BE2C (cell line): ENCODE measurements at regions not wholly inside any gene's neighbourhood (a gene's known extent, or its start where the extent isn't known, plus 50 kb on each side); places are given as distances from the start of the nearest gene placed in this dataset.

Experiments
- DNase-seq: peaks from one replicate; pipeline ENCODE4 v3.0.0-alpha.2; 2020
- H3K27me3 ChIP-seq: fragments of 250-450 bp; sonication (Bioruptor Pico); 2 replicates; pipeline ENCODE4 v1.5.1; 2020; ENCODE audit warnings: mild to moderate bottlenecking
- H3K36me3 ChIP-seq: fragments of 250-450 bp; sonication (Bioruptor Pico); 2 replicates; pipeline ENCODE4 v1.5.1; 2020; ENCODE audit warnings: mild to moderate bottlenecking
- H3K4me1 ChIP-seq: fragments of 250-450 bp; sonication (Bioruptor Pico); 2 replicates; pipeline ENCODE4 v1.5.1; 2020
- H3K4me3 ChIP-seq: 2 replicates; pipeline ENCODE4 v1.5.1; 2011; ENCODE audit warnings: low read depth, low read length
- H3K9me3 ChIP-seq: fragments of 250-450 bp; sonication (Bioruptor Pico); 2 replicates; pipeline ENCODE4 v1.5.1; 2020
- TF ChIP-seq, protein P1 (sequence below): IDR thresholded peaks from 2 replicates; pipeline ENCODE4 v1.5.1; 2012; ENCODE audit warnings: mild to moderate bottlenecking, low read depth, low read length

DNA sequence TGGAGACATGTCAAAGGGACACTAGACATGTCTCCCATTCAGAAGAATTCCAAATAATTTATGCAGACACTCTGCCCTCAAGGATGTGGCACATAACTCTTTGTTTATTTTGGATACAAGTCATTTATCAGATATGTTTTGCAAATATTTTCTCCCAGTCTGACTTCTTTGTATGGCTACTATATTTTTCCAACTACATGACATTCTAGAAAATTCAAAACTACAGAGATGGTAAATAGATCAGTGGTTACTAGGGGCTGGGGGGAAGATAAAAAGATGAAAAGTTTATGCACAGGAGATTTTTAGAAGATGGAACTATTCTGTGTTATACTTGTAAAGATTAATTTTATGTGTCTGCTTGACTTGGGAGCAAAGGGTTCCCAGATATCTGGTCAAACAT lies 347.3 kb upstream of the TRPC7 start:
- DNase-seq = no peak
- H3K4me3 ChIP-seq = no peak overlapping the region
- no peaks in the 10 kb centered on the region for H3K27me3 ChIP-seq
- TF ChIP-seq, protein P1, sequence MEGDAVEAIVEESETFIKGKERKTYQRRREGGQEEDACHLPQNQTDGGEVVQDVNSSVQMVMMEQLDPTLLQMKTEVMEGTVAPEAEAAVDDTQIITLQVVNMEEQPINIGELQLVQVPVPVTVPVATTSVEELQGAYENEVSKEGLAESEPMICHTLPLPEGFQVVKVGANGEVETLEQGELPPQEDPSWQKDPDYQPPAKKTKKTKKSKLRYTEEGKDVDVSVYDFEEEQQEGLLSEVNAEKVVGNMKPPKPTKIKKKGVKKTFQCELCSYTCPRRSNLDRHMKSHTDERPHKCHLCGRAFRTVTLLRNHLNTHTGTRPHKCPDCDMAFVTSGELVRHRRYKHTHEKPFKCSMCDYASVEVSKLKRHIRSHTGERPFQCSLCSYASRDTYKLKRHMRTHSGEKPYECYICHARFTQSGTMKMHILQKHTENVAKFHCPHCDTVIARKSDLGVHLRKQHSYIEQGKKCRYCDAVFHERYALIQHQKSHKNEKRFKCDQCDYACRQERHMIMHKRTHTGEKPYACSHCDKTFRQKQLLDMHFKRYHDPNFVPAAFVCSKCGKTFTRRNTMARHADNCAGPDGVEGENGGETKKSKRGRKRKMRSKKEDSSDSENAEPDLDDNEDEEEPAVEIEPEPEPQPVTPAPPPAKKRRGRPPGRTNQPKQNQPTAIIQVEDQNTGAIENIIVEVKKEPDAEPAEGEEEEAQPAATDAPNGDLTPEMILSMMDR = no peak
- no peaks in the 10 kb centered on the region for H3K4me1 ChIP-seq
- H3K9me3 ChIP-seq = no peaks in the 10 kb centered on the region
- H3K36me3 ChIP-seq = no peaks in the 10 kb centered on the region

DNA sequence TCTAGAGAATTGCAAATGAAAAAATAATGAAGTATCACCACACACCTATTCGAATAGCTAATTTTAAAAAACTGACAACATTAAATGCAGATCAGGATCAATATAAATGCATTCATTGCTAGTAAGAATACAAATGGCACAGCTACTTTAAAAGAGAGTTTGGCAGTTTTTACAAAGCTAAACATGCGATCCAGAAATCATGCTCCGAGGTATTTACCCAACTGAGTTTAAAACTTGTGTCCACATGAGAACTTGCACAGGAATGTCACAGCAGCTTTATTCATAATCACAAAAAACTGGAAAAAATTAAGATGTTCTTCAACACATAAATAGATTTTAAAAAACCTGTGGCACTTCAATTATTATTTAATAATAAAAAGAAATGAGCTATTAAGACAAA lies 345.5 kb upstream of the TRPC7 start:
- TF ChIP-seq, protein P1 = no peak
- Histone ChIP-seq H3K27me3 (no peaks in the 10 kb centered on the region), H3K9me3 (no peaks in the 10 kb centered on the region), H3K4me3 (no peak overlapping the region), H3K4me1 (no peaks in the 10 kb centered on the region), H3K36me3 (no peaks in the 10 kb centered on the region)
- DNase-seq = no peak

DNA sequence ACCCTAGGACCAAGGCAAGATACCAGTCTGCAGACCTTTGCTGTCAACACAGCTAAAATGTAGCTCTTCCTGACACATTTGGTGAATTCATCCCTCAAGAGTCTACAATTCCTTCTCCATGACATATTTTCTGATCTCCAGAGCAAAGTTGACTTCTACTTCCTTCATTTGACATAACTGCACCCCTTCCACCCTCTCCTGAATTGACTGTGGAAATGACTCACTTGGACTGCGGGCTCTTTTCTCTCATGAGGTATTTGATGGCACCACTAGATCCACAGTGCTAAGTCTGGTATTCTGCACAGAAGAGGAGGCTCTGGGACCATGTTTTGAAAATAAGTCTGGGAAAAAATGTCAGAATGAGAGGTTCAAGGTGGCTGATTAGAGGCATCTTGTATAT lies 338.4 kb upstream of the TRPC7 start:
- TF ChIP-seq, protein P1 = no peak
- Histone ChIP-seq H3K36me3 (no peaks in the 10 kb centered on the region), H3K27me3 (no peaks in the 10 kb centered on the region), H3K4me3 (no peak overlapping the region), H3K4me1 (no peaks in the 10 kb centered on the region), H3K9me3 (no peaks in the 10 kb centered on the region)
- DNase-seq = no peak

DNA sequence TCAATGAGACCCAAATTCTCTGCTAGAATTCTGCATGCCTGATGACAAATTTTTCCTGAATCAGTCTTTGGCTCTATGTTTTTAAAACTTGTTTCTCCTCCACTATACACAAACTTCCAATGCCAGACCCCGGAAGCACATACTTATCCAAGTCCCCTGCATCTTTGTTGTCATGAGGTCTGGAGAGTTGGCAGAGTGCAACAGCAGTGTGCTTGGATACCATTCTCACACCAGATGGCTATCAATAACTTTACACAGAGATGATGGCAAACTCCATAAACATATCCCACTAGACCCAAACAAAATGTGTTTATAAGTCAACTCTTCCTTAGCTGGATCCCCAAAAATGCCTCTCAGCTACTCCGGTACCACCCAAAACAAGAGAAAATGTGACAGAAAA lies 337.7 kb upstream of the TRPC7 start:
- Histone ChIP-seq H3K27me3 (no peaks in the 10 kb centered on the region), H3K36me3 (no peaks in the 10 kb centered on the region), H3K4me3 (no peak overlapping the region), H3K4me1 (no peaks in the 10 kb centered on the region), H3K9me3 (no peaks in the 10 kb centered on the region)
- no peak for DNase-seq
- TF ChIP-seq, protein P1 = no peak

DNA sequence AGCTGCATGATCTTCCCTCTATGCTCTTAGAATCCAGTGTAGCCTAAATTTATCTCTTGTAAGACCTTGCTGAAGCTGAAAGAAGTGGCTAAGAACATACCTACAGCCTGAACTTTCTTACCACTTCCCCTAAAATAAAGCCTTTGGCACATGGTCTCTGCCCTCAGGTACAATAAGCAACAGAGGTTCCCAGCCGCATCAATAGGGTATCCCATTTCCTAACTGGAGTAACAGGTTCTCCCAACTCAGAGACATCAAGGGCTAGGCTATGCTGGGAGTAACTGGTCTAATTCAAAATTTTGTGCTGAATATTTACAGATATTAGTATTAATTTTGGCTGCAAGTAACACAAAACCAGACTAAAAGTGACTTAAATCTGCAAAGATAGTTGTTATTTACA lies 335.8 kb upstream of the TRPC7 start:
- TF ChIP-seq, protein P1 = no peak
- H3K4me1 ChIP-seq = no peaks in the 10 kb centered on the region
- no peak overlapping the region for H3K4me3 ChIP-seq
- no peak for DNase-seq
- H3K27me3 ChIP-seq = no peaks in the 10 kb centered on the region
- H3K9me3 ChIP-seq = no peaks in the 10 kb centered on the region
- no peaks in the 10 kb centered on the region for H3K36me3 ChIP-seq

DNA sequence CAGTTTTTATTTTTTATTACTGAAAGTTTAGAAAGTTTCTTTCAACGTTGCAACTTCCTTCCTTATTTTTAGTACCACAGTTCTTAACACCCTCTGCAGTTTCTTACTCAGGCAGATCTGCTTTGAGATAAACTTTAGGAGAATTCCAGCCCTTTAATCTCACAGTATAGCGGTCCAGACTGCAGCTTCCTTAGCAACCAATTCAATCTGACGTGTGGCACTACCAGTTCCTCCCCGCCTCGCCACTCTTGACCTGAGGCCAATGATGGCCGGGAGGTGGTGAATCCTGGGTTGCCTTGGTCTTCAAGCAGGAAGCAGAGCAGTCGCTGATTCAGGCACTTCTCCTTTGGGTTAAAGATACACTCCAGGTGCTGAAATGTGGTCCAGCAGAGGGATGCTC lies 334.3 kb upstream of the TRPC7 start:
- no peak overlapping the region for H3K4me3 ChIP-seq
- no peak for DNase-seq
- TF ChIP-seq, protein P1 = no peak
- H3K27me3 ChIP-seq = no peaks in the 10 kb centered on the region
- H3K9me3 ChIP-seq = no peaks in the 10 kb centered on the region
- no peaks in the 10 kb centered on the region for H3K36me3 ChIP-seq
- H3K4me1 ChIP-seq = no peaks in the 10 kb centered on the region
